Esophagus squamous epithelium (tissue), 5 donors: ENCODE measurements at regions not wholly inside any gene's neighbourhood (a gene's known extent, or its start where the extent isn't known, plus 50 kb on each side); places are given as distances from the start of the nearest gene placed in this dataset.

ENCODE experiments used
- DNase-seq: peaks from one replicate; lab custom pipeline; 2025; lab: John Stamatoyannopoulos, UW
- H3K27ac ChIP-seq, 4 donors: fragments of 200-600 bp; sonication (generic); one replicate each; pipeline ENCODE4 v1.5.1; 2016 to 2019; ENCODE audit warnings: mild to moderate bottlenecking in 1 of 4
- H3K27me3 ChIP-seq, 4 donors: fragments of 200-600 bp; sonication (generic); 1 replicate in 3 of 4; 2 replicates in 1 of 4; pipeline versions ENCODE4 v1.5.1 to v1.6.0; 2017 to 2021; ENCODE audit warnings: antibody characterized with exemption in 1 of 4
- H3K36me3 ChIP-seq, 3 donors: fragments of 200-600 bp; sonication (generic); one replicate each; pipeline ENCODE4 v1.5.1; 2016 to 2019
- H3K4me1 ChIP-seq, 3 donors: fragments of 200-600 bp; sonication (generic); one replicate each; pipeline ENCODE4 v1.5.1; 2017 to 2019
- H3K4me3 ChIP-seq, 4 donors: fragments of 200-600 bp; sonication (generic); 1 replicate in 3 of 4; 2 replicates in 1 of 4; pipeline ENCODE4 v1.5.1; 2016 to 2019; ENCODE audit warnings: mild to moderate bottlenecking in 2 of 4, moderate library complexity in 1 of 4
- H3K9me3 ChIP-seq, 3 donors: fragments of 200-600 bp; sonication (generic); one replicate each; pipeline ENCODE4 v1.5.1; 2016 to 2019
- POLR2A ChIP-seq, 4 donors: fragments of 450-650 bp; IDR thresholded peaks; one replicate each; pipeline ENCODE4 v1.6.1; 2017; ENCODE audit warnings: antibody characterized with exemption in 4 of 4, mild to moderate bottlenecking in 4 of 4, moderate library complexity in 3 of 4
- WGBS, 2 donors: methylation state at CpG; one replicate each; pipeline ENCODE4 v1.1.5; 2018; 5-methylcytosine and 5-hydroxymethylcytosine counted together
- intact Hi-C: fragments of 100-400 bp; cut with DNase I; formaldehyde crosslinking; loops from one replicate; pipeline ENCODE4 v1.15.0; 2022
- TF ChIP-seq, protein P1 (sequence below), 6 experiments: fragments of 450-650 bp in 4 of 6; fragments of 200-600 bp in 2 of 6; sonication (generic) in 2 of 6; IDR thresholded peaks; one replicate each; pipeline ENCODE4 v1.5.1; 2016 to 2019; ENCODE audit warnings: antibody characterized with exemption in 6 of 6, mild to moderate bottlenecking in 4 of 6, moderate library complexity in 4 of 6
- donor health status: DM: yes; HTN: yes; CAD: no.

DNA sequence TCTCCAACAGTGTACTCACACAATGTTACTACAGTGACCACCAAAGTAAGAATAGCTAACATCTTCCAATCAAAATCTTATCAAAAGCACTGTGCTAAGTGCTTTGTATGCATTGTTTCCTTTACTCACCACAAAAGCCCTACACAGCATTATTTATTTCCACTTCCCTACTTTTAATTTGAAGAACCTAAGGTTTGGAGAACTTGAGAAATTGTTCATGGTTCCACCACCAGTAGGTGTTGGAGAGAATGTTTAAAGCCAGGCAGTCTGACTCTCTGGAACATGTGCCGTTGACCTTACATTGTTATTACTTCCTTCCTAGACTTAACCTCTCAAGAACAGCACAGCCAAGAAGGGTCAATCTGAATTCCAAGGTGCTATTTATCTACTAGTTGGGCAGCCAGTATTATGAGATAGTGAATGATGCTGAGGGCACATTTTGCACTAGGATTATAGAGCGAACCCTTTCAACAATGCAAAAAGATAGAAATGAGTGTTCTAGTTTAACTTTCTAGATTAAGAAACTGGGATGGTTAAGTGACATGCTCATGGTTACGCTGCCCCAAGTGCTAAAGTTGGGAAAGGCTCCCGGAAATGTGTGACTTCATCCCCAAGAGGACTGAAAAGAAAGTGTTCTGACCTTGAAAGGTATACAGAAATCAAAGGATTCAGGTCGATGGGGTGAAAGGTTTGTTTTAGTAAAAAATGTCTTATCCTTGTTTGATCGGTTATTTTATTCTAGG is 55.2 kb upstream of the FAM136A start:
- DNase-seq: no peak
- TF ChIP-seq POLR2A (IDR thresholded peaks at IDR 0.05): no peak
- TF ChIP-seq, protein P1, sequence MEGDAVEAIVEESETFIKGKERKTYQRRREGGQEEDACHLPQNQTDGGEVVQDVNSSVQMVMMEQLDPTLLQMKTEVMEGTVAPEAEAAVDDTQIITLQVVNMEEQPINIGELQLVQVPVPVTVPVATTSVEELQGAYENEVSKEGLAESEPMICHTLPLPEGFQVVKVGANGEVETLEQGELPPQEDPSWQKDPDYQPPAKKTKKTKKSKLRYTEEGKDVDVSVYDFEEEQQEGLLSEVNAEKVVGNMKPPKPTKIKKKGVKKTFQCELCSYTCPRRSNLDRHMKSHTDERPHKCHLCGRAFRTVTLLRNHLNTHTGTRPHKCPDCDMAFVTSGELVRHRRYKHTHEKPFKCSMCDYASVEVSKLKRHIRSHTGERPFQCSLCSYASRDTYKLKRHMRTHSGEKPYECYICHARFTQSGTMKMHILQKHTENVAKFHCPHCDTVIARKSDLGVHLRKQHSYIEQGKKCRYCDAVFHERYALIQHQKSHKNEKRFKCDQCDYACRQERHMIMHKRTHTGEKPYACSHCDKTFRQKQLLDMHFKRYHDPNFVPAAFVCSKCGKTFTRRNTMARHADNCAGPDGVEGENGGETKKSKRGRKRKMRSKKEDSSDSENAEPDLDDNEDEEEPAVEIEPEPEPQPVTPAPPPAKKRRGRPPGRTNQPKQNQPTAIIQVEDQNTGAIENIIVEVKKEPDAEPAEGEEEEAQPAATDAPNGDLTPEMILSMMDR (IDR thresholded peaks at IDR 0.05): no peak
- Histone ChIP-seq H3K36me3 (no peaks in the 10 kb centered on the region), H3K27ac (no peak overlapping the region), H3K27me3 (no peaks in the 10 kb centered on the region), H3K9me3 (no peaks in the 10 kb centered on the region), H3K4me3 (no peak overlapping the region), H3K4me1 (peaks cover 0 to 5% (median 0%) of the 10 kb centered on the region in 3 donors)
- intact Hi-C loops: no loop called here
- WGBS, 2 donors: 63 to 64% methylated on average over 6 of the region's 6 CpGs

DNA sequence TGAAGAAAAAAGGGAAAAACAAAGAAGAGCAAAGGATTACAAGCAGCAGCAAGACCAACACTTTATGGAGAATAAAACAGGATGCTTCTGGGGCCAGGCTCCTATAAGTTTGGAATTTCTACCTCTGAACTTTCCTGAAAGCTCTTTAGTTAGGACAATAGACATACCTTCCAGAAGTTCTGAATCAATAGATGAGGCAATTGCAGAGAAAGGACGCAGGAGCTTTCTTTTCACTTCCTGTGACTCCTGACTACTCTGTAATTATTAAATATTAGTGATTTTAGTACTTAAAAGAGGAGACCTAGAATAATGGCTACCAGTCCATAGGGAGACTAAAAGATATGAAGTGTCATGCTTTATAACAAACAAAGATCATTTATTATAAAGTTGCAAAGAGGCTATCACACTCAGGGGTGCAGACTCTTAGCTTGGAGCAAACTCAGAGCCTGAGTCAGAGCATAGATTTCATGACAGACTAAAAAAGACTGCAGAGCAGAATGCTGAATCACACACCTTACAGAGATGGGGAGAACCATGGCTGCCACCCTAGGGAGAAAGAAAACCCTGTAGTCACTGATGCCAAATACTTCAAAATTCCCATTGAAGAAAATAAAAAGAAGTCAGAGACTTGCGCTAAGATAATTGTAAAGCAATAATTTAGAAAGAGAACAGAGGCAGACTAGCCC is 52.5 kb upstream of the FAM136A start:
- Histone ChIP-seq H3K4me1 (peaks cover 0 to 5% (median 0%) of the 10 kb centered on the region in 3 donors), H3K4me3 (no peak overlapping the region), H3K36me3 (no peaks in the 10 kb centered on the region), H3K27ac (no peak overlapping the region), H3K9me3 (no peaks in the 10 kb centered on the region), H3K27me3 (peaks cover 0 to 2% (median 0%) of the 10 kb centered on the region in 4 donors)
- no peak for DNase-seq
- 68 to 70% methylated on average over 2 of the region's 2 CpGs for WGBS, 2 donors
- intact Hi-C loops: no loop called here
- no peak for TF ChIP-seq POLR2A (IDR thresholded peaks at IDR 0.05)
- TF ChIP-seq, protein P1 (IDR thresholded peaks at IDR 0.05): no peak
